MCF 10A (cell line): ENCODE measurements at regions not wholly inside any gene's neighbourhood (a gene's known extent, or its start where the extent isn't known, plus 50 kb on each side); places are given as distances from the start of the nearest gene placed in this dataset.
A peak's percentile ranks its signal among the peaks of the same experiment; 100 is the strongest.

Source experiments
- BruUV-seq: library from RNA; stranded (reverse); fragments of 400-500 nt; replicated peaks from 2 replicates; lab custom pipeline; 2021; lab: Mats Ljungman, UMichigan
- CTCF ChIA-PET: fragments of 300-600 bp; sonication (Branson Sonifier 250); formaldehyde crosslinking; extraction: SDS; loops from one replicate; lab custom pipeline; 2021; ENCODE audit warnings: antibody characterized with exemption, inconsistent platforms; lab: Yijun Ruan, JAX
- POLR2A ChIA-PET: fragments of 300-600, 350-650 bp; sonication (Branson Sonifier 250); formaldehyde crosslinking; extraction: SDS; loops from one replicate; lab custom pipeline; 2020; ENCODE audit warnings: antibody characterized with exemption, inconsistent platforms; lab: Yijun Ruan, JAX
- DNase-seq: peaks from one replicate; pipeline ENCODE4 v3.0.0-alpha.2; 2018; ENCODE audit not compliant: unreplicated experiment
- H3K27ac Mint-ChIP-seq: one replicate; pipeline ENCODE4 v1.8.0; 2022; ENCODE audit warnings: mild to moderate bottlenecking, low read depth, mixed read lengths; ENCODE audit not compliant: unreplicated experiment
- H3K27me3 Mint-ChIP-seq: one replicate; pipeline ENCODE4 v1.8.0; 2022; ENCODE audit warnings: mixed read lengths; ENCODE audit not compliant: insufficient read depth, unreplicated experiment
- H3K36me3 Mint-ChIP-seq: one replicate; pipeline ENCODE4 v1.8.0; 2022; ENCODE audit warnings: mild to moderate bottlenecking, moderate library complexity, mixed read lengths; ENCODE audit not compliant: insufficient read depth, unreplicated experiment
- H3K4me1 Mint-ChIP-seq: one replicate; pipeline ENCODE4 v1.8.0; 2022; ENCODE audit warnings: mixed read lengths; ENCODE audit not compliant: insufficient read depth, unreplicated experiment
- H3K4me3 Mint-ChIP-seq: one replicate; pipeline ENCODE4 v1.8.0; 2022; ENCODE audit warnings: mild to moderate bottlenecking, moderate library complexity, mixed read lengths; ENCODE audit not compliant: unreplicated experiment
- H3K9me3 Mint-ChIP-seq: one replicate; pipeline ENCODE4 v1.8.0; 2022; ENCODE audit warnings: mixed read lengths; ENCODE audit not compliant: unreplicated experiment
- intact Hi-C: fragments of 100-400 bp; cut with micrococcal nuclease; formaldehyde crosslinking; loops from 2 replicates; pipeline ENCODE4 v1.14.1; 2022
- TF ChIP-seq, protein P1 (sequence below): fragments of 200-600 bp; IDR thresholded peaks from one replicate; pipeline ENCODE4 v1.8.0; 2022; ENCODE audit warnings: antibody characterized with exemption, mild to moderate bottlenecking; ENCODE audit not compliant: unreplicated experiment

DNA sequence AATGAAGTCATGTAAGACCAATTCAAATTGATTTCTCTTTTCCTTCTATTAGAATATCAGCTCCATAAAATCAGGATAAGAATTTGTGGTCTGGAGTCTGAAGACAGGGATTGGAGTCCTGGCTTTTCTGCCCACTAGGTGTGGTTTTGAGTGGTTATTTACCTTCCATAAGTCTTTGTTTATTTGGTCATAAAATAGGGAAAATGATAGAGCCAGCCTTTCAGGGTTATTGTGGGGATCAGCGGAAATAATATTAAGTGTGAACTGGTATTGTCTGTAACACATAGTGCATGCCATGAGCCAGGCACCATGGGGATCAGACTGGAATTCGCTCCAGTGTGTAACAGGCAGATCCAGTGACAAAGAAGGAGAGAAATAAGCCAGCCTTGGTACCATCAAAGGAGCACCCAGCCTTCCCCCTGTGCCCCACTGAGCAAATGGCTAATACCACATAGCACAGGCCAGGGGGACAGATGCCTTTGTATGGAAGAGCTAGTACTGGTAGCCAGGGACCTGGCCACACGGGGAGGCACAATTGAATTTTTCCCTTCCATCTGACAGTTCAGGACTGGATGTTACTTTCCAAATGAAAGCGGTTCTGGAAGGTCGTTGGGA, 509.7 kb upstream of the PODXL start:
- Mint-ChIP-seq H3K4me1 (peaks cover 11% of the 10 kb centered on the region), H3K27me3 (no peaks in the 10 kb centered on the region), H3K4me3 (no peak overlapping the region), H3K36me3 (no peaks in the 10 kb centered on the region), H3K27ac (peak overlapping the region; percentile 87), H3K9me3 (no peaks in the 10 kb centered on the region)
- intact Hi-C loops: loop anchor here (5.0 kb wide), 1 partner anchor 81 kb away; no protein-coding TSS in a partner anchor
- TF ChIP-seq, protein P1, sequence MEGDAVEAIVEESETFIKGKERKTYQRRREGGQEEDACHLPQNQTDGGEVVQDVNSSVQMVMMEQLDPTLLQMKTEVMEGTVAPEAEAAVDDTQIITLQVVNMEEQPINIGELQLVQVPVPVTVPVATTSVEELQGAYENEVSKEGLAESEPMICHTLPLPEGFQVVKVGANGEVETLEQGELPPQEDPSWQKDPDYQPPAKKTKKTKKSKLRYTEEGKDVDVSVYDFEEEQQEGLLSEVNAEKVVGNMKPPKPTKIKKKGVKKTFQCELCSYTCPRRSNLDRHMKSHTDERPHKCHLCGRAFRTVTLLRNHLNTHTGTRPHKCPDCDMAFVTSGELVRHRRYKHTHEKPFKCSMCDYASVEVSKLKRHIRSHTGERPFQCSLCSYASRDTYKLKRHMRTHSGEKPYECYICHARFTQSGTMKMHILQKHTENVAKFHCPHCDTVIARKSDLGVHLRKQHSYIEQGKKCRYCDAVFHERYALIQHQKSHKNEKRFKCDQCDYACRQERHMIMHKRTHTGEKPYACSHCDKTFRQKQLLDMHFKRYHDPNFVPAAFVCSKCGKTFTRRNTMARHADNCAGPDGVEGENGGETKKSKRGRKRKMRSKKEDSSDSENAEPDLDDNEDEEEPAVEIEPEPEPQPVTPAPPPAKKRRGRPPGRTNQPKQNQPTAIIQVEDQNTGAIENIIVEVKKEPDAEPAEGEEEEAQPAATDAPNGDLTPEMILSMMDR: no peak
- BruUV-seq: no TSS peak
- no peak for DNase-seq
- POLR2A ChIA-PET: interaction anchor here (0.6 to 1.0 kb wide), 3 partner anchors 60 to 1116 kb away, joined by 3 read pairs; no protein-coding TSS in a partner anchor
- CTCF ChIA-PET: interaction anchor here (0.7 to 0.9 kb wide), 2 partner anchors 11 to 319 kb away, joined by 3 read pairs; no protein-coding TSS in a partner anchor

DNA sequence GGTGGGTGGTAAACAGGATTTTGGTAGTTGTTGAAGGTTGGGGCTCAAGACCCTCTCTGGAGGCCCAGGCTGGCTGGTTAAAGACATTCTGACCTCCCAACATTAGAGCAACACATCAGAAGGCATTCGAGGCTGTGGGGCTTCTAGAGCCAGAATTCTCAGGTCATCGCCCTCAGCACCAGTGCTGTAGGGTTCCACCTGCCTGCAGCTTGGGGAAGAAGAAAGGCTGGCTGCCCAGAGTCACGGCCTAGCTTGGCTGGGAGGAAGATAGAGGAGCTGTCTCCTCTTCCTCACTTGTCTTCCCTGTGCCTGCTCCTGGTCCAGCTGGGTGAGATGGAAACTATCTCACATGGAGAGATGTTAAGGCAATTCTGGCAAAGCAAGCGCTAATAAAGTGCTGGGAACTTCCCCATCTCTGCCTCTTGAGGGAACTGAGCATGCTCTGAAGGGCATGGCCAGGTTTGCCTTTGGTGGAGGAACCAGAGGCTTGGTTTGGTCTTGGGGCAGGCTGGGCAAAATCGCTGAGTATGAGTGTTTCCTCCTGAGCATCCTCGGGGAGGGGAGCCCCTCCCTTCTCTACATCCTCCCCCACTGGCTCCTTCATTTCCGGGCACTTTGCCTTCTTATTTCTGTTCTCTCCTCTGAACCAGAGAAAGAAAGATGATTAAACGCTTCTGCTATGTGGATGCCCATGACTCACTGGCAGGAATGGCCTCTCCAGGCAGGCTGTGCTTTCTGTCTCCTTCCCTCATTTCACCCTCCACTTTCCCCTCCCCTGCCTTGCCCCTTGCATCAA, 509.0 kb upstream of the PODXL start:
- H3K4me1 Mint-ChIP-seq: peaks cover 11% of the 10 kb centered on the region
- H3K9me3 Mint-ChIP-seq: no peaks in the 10 kb centered on the region

DNA sequence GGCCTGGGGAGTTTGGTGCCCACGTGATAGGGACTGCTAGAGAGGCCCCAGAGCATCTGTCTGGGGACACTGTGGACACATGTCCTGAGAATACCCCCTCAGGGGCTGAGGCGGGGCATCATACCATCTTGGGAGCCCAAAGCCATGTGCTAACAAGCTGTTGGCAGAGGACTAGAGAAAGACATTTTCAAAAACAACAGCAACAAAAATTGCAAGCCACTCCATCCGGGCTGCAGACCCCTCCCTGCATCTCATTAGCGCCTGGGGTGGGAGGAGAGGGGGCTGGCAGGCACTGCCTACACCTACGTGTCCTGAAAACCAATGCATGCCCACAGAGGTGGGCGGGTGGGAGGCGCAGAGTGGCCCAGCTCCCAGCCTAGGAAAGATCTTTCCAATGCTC, 507.4 kb upstream of the PODXL start:
- TF ChIP-seq, protein P1: no peak

More for the DNA sequence above, 509.0 kb upstream of the PODXL start:
- Mint-ChIP-seq H3K4me3 (no peak overlapping the region), H3K27me3 (no peaks in the 10 kb centered on the region), H3K27ac (peak overlapping the region; percentile 87), H3K36me3 (no peaks in the 10 kb centered on the region)
- POLR2A ChIA-PET: interaction anchor here (0.6 to 1.0 kb wide), 3 partner anchors 60 to 1117 kb away, joined by 3 read pairs; no protein-coding TSS in a partner anchor
- TF ChIP-seq, protein P1: no peak
- CTCF ChIA-PET: interaction anchor here (0.7 kb wide), 1 partner anchor 318 kb away, joined by 3 read pairs; no protein-coding TSS in a partner anchor
- DNase-seq: peak; percentile 88
- no TSS peak for BruUV-seq
- intact Hi-C loops: loop anchor here (5.0 kb wide), 1 partner anchor 82 kb away; no protein-coding TSS in a partner anchor

DNA sequence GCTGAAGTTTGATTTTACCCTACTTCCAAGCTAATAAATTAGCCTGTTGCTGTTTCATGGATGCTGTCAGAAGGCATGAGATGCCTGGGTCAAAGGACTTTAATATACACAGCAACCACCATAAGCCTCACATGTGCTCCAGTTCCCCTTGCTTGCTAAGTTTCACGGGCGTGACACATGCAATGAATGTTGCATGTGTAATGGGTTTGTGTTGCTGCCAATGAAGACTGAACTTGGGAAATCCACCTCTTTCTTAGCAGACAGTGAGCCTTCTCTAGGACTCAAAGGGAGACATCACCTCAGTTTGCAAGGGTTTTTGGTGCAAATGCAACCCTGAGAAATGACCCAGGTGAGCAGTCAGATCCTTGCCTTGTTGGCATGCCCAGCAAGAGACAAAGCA, 505.5 kb upstream of the PODXL start:
- Mint-ChIP-seq H3K9me3 (peaks cover 8% of the 10 kb centered on the region), H3K36me3 (no peaks in the 10 kb centered on the region), H3K4me3 (no peak overlapping the region), H3K27me3 (no peaks in the 10 kb centered on the region), H3K4me1 (peaks cover 11% of the 10 kb centered on the region), H3K27ac (no peak overlapping the region)
- intact Hi-C loops: no loop called here
- POLR2A ChIA-PET: interaction anchor here (0.7 kb wide), 1 partner anchor 62 kb away, joined by 3 read pairs; no protein-coding TSS in a partner anchor
- TF ChIP-seq, protein P1: no peak
- DNase-seq: peak; percentile 14
- CTCF ChIA-PET: interaction anchor here (0.7 to 1.0 kb wide), 3 partner anchors 12 to 262 kb away, joined by 3 to 9 read pairs (median 3); no protein-coding TSS in a partner anchor
- BruUV-seq: no TSS peak

More for the DNA sequence above, 507.4 kb upstream of the PODXL start:
- Mint-ChIP-seq H3K27me3 (no peaks in the 10 kb centered on the region), H3K4me3 (no peak overlapping the region), H3K36me3 (no peaks in the 10 kb centered on the region), H3K27ac (no peak overlapping the region), H3K9me3 (no peaks in the 10 kb centered on the region), H3K4me1 (peaks cover 11% of the 10 kb centered on the region)
- BruUV-seq: no TSS peak
- CTCF ChIA-PET: no interaction called here
- DNase-seq: no peak
- POLR2A ChIA-PET: no interaction called here
- intact Hi-C loops: no loop called here
